Uterus (tissue), 3 donors: ENCODE measurements at regions not wholly inside any gene's neighbourhood (a gene's known extent, or its start where the extent isn't known, plus 50 kb on each side); places are given as distances from the start of the nearest gene placed in this dataset.

Experiments used
- DNase-seq, 2 donors: peaks; one replicate each; pipeline ENCODE4 v3.0.0-alpha.2; 2019 to 2020
- H3K27ac ChIP-seq, 2 donors: fragments of 200-600 bp; sonication (generic); 1 replicate in 1 of 2; 2 replicates in 1 of 2; pipeline ENCODE4 v1.5.1; 2016 to 2018
- H3K27me3 ChIP-seq, 2 donors: fragments of 200-600 bp; sonication (generic); one replicate each; pipeline ENCODE4 v1.5.1; 2018 to 2019; ENCODE audit warnings: control low read depth in 1 of 2
- H3K36me3 ChIP-seq, 2 donors: fragments of 200-600 bp; sonication (generic); one replicate each; pipeline ENCODE4 v1.5.1; 2019; ENCODE audit warnings: control low read depth in 1 of 2
- H3K4me1 ChIP-seq, 2 donors: fragments of 200-600 bp; sonication (generic); one replicate each; pipeline ENCODE4 v1.5.1; 2018 to 2019; ENCODE audit warnings: control low read depth in 1 of 2
- H3K4me3 ChIP-seq, 2 donors: fragments of 200-600 bp; sonication (generic); 1 replicate in 1 of 2; 2 replicates in 1 of 2; pipeline ENCODE4 v1.5.1; 2018 to 2019; ENCODE audit warnings: mild to moderate bottlenecking in 1 of 2
- H3K9me3 ChIP-seq, 2 donors: fragments of 200-600 bp; sonication (generic); one replicate each; pipeline ENCODE4 v1.5.1; 2019; ENCODE audit warnings: control low read depth in 1 of 2
- POLR2A ChIP-seq, 2 donors: fragments of 450-650 bp; IDR thresholded peaks; one replicate each; pipeline ENCODE4 v1.6.1; 2016; ENCODE audit warnings: antibody characterized with exemption in 2 of 2, mild to moderate bottlenecking in 1 of 2, moderate library complexity in 1 of 2
- intact Hi-C: fragments of 100-400 bp; cut with DNase I; formaldehyde crosslinking; loops from one replicate; pipeline ENCODE4 v1.15.1; 2023; ENCODE audit warnings: low total_unique reads
- TF ChIP-seq, protein P1 (sequence below), 4 experiments: fragments of 200-600 bp in 2 of 4; fragments of 450-650 bp in 2 of 4; sonication (generic) in 2 of 4; IDR thresholded peaks; one replicate each; pipeline ENCODE4 v1.5.1; 2016 to 2019; ENCODE audit warnings: antibody characterized with exemption in 4 of 4, mild to moderate bottlenecking in 2 of 4, moderate library complexity in 1 of 4
- donor health status: DM: yes; HTN: yes; CAD: no.

DNA sequence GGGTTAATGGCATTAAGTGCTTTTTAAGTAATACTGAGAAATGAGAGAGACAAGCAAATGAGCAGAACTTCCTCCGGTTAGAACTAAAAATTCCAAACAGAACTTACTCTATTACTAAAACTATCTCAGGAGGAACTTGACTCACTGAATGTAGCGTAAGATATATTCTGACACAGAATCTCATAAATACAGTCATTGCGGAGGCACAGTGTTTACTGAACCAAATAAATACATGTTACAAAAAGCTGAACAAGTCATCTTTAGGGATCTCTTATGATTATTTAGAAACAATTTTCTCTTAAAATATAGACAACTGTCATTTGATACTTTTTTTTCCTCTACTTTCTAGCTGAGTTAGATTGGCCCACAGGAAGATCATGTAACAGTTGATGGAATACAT lies 283.1 kb downstream of the KLF12 start:
- no peak overlapping the region for H3K4me3 ChIP-seq
- no peaks in the 10 kb centered on the region for H3K9me3 ChIP-seq
- no peak overlapping the region for H3K27ac ChIP-seq
- DNase-seq, result no peak
- no peaks in the 10 kb centered on the region for H3K4me1 ChIP-seq
- intact Hi-C loops, result no loop called here
- no peaks in the 10 kb centered on the region for H3K27me3 ChIP-seq
- TF ChIP-seq, protein P1, sequence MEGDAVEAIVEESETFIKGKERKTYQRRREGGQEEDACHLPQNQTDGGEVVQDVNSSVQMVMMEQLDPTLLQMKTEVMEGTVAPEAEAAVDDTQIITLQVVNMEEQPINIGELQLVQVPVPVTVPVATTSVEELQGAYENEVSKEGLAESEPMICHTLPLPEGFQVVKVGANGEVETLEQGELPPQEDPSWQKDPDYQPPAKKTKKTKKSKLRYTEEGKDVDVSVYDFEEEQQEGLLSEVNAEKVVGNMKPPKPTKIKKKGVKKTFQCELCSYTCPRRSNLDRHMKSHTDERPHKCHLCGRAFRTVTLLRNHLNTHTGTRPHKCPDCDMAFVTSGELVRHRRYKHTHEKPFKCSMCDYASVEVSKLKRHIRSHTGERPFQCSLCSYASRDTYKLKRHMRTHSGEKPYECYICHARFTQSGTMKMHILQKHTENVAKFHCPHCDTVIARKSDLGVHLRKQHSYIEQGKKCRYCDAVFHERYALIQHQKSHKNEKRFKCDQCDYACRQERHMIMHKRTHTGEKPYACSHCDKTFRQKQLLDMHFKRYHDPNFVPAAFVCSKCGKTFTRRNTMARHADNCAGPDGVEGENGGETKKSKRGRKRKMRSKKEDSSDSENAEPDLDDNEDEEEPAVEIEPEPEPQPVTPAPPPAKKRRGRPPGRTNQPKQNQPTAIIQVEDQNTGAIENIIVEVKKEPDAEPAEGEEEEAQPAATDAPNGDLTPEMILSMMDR (IDR thresholded peaks at IDR 0.05), result no peak
- TF ChIP-seq POLR2A (IDR thresholded peaks at IDR 0.05), result no peak
- no peaks in the 10 kb centered on the region for H3K36me3 ChIP-seq

DNA sequence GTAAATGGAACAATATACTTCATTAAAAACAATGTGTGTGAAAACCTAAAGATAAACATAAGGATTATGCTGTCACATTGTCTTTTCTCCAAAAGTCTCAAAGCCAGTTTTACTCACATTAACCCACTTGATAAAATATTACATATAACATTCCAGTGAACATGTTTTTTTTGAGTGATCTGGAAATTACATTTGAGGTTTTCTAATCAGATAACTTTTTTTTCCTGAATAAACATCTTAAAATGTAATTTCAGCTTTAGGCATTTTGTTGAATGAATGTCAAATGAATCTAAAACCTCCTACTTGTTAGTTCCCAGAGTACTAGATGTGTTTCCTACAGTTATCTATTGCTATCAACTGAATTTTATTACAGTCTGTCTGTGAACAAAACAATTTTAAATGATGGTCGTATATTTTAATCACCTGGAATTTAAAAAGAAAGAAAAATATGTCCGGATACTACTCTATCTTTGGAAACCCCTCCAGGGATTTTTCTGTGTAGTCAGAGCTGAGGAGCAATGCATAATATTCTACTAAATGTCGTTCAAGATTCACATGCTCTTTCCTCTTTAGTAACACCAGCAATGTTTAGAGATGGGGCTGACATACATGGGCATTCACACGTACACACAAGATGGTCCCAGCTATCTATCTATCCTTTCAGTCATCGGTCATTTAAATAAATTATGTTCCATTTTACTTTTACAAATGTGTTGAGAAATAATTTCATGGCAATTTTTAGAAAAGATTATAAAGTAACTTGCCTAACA lies 283.9 kb downstream of the KLF12 start:
- H3K9me3 ChIP-seq, result no peaks in the 10 kb centered on the region
- no peak for DNase-seq
- no peaks in the 10 kb centered on the region for H3K4me1 ChIP-seq
- no peak overlapping the region for H3K4me3 ChIP-seq
- no peaks in the 10 kb centered on the region for H3K36me3 ChIP-seq
- TF ChIP-seq, protein P1 (IDR thresholded peaks at IDR 0.05), result no peak
- no peak for TF ChIP-seq POLR2A (IDR thresholded peaks at IDR 0.05)
- H3K27me3 ChIP-seq, result no peaks in the 10 kb centered on the region
- no peak overlapping the region for H3K27ac ChIP-seq
- intact Hi-C loops, result no loop called here

GRCh38 chr13:73849292-73849691 lies 284.9 kb downstream of the KLF12 start:
- no peak for DNase-seq
- H3K9me3 ChIP-seq, result no peaks in the 10 kb centered on the region
- no peaks in the 10 kb centered on the region for H3K27me3 ChIP-seq
- no peak overlapping the region for H3K4me3 ChIP-seq
- no peaks in the 10 kb centered on the region for H3K36me3 ChIP-seq
- H3K27ac ChIP-seq, result no peak overlapping the region
- H3K4me1 ChIP-seq, result no peaks in the 10 kb centered on the region
- intact Hi-C loops, result loop anchor here (10.0 kb wide), 1 partner anchor 56 kb away; no protein-coding TSS in a partner anchor
- TF ChIP-seq, protein P1 (IDR thresholded peaks at IDR 0.05), result no peak
- no peak for TF ChIP-seq POLR2A (IDR thresholded peaks at IDR 0.05)

DNA sequence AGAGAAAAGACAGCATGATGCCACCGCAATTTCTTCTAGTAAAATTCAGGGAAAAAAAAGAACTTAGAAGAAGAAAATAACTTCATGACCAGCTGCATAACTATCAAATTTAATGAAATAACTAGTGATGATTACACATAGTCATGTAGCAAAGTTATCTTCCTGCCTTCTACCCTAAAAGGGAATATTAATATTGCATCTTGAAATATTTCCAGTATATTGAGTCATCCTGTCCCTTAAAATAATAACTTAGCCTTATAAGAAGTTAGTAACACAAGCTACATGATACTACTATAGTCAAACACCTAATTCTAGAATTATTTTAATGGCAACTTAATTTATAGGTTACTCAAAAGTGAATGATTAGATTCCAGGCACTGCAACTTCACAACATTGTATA lies 289.2 kb downstream of the KLF12 start:
- intact Hi-C loops, result loop anchor here (10.0 kb wide), 1 partner anchor 60 kb away; no protein-coding TSS in a partner anchor
- no peaks in the 10 kb centered on the region for H3K27me3 ChIP-seq
- H3K4me3 ChIP-seq, result no peak overlapping the region
- H3K4me1 ChIP-seq, result no peaks in the 10 kb centered on the region
- no peak overlapping the region for H3K27ac ChIP-seq
- TF ChIP-seq POLR2A (IDR thresholded peaks at IDR 0.05), result no peak
- TF ChIP-seq, protein P1 (IDR thresholded peaks at IDR 0.05), result no peak
- no peak for DNase-seq
- H3K36me3 ChIP-seq, result no peaks in the 10 kb centered on the region
- no peaks in the 10 kb centered on the region for H3K9me3 ChIP-seq

GRCh38 chr13:73842626-73843025 lies 291.6 kb downstream of the KLF12 start:
- TF ChIP-seq POLR2A (IDR thresholded peaks at IDR 0.05), result no peak
- TF ChIP-seq, protein P1 (IDR thresholded peaks at IDR 0.05), result no peak
- H3K27ac ChIP-seq, result no peak overlapping the region
- intact Hi-C loops, result loop anchor here (10.0 kb wide), 1 partner anchor 62 kb away; no protein-coding TSS in a partner anchor
- H3K36me3 ChIP-seq, result no peaks in the 10 kb centered on the region
- no peak overlapping the region for H3K4me3 ChIP-seq
- DNase-seq, result no peak
- no peaks in the 10 kb centered on the region for H3K4me1 ChIP-seq
- H3K9me3 ChIP-seq, result no peaks in the 10 kb centered on the region
- no peaks in the 10 kb centered on the region for H3K27me3 ChIP-seq
